Endothelial cell of umbilical vein (primary cell): ENCODE measurements at regions not wholly inside any gene's neighbourhood (a gene's known extent, or its start where the extent isn't known, plus 50 kb on each side); places are given as distances from the start of the nearest gene placed in this dataset.

Source experiments
- BruUV-seq: library from RNA; stranded (reverse); fragments of 400-500 nt; replicated peaks from 2 replicates; lab custom pipeline; 2021; lab: Mats Ljungman, UMichigan
- CTCF ChIA-PET: fragments of 300-600, 350-600 bp; sonication (Branson Sonifier 250); formaldehyde crosslinking; loops from one replicate; lab custom pipeline; 2021; ENCODE audit warnings: antibody characterized with exemption, inconsistent platforms; lab: Charles Lee
- POLR2A ChIA-PET: fragments of 300-600, 350-600 bp; sonication (Branson Sonifier 250); formaldehyde crosslinking; loops from one replicate; lab custom pipeline; 2021; ENCODE audit warnings: antibody characterized with exemption, inconsistent platforms; lab: Charles Lee
- DNase-seq: peaks from one replicate; pipeline ENCODE4 v3.0.0-alpha.2; 2011; ENCODE audit warnings: low read depth, low spot score
- FAIRE-seq: peaks from 2 replicates; lab custom pipeline; 2011; peaks lifted over from hg19 to GRCh38; lab: Jason Lieb, UNC
- H2AFZ ChIP-seq: 2 replicates; pipeline ENCODE4 v1.6.0; 2012; ENCODE audit warnings: low read depth, low read length, control low read depth, inconsistent platforms
- H3K27ac ChIP-seq: 2 replicates; pipeline ENCODE4 v1.5.1; 2011; ENCODE audit warnings: low read depth, mild to moderate bottlenecking, control low read depth, low read length, moderate library complexity; ENCODE audit not compliant: insufficient read depth
- H3K27me3 ChIP-seq, 2 experiments: 2 replicates each; pipeline versions ENCODE4 v1.6.0 to v1.6.1; 2011; ENCODE audit warnings: low read length in 2 of 2, mixed read lengths in 1 of 2; ENCODE audit not compliant: control insufficient read depth in 2 of 2, insufficient read depth in 2 of 2
- H3K36me3 ChIP-seq, 2 experiments: 2 replicates in 1 of 2; 3 replicates in 1 of 2; pipeline ENCODE4 v1.5.1; 2011; ENCODE audit warnings: low read length in 2 of 2, mild to moderate bottlenecking in 1 of 2, moderate library complexity in 1 of 2; ENCODE audit not compliant: control insufficient read depth in 2 of 2, insufficient read depth in 2 of 2; ENCODE audit errors: extremely low read depth in 1 of 2
- H3K4me1 ChIP-seq: 3 replicates; pipeline ENCODE4 v1.5.1; 2011; ENCODE audit warnings: mild to moderate bottlenecking, low read length; ENCODE audit not compliant: control insufficient read depth, insufficient read depth; ENCODE audit errors: extremely low read depth
- H3K4me2 ChIP-seq: 2 replicates; pipeline ENCODE4 v1.6.1; 2011; ENCODE audit warnings: low read length, control low read depth, mixed read lengths; ENCODE audit not compliant: insufficient read depth
- H3K4me3 ChIP-seq, 3 experiments: fragments of 200-600 bp in 1 of 3; sonication (generic), shearing (Covaris generic) in 1 of 3; replicated peaks in 1 of 3; 2 replicates each; pipeline ENCODE4 v1.5.1; 2011 to 2016; ENCODE audit warnings: control low read depth in 3 of 3, low read length in 3 of 3, mild to moderate bottlenecking in 2 of 3, inconsistent platforms in 1 of 3, low read depth in 1 of 3, moderate library complexity in 1 of 3; ENCODE audit not compliant: insufficient read depth in 1 of 3
- H3K79me2 ChIP-seq: 2 replicates; pipeline ENCODE4 v1.6.0; 2012; ENCODE audit warnings: low read length, inconsistent platforms; ENCODE audit not compliant: control insufficient read depth, insufficient read depth
- H3K9ac ChIP-seq: replicated peaks from 2 replicates; pipeline ENCODE3; 2011; ENCODE audit warnings: low read length, control low read depth; ENCODE audit not compliant: insufficient read depth; ENCODE audit errors: extremely low read depth
- H3K9me1 ChIP-seq: replicated peaks from 3 replicates; pipeline ENCODE4 v1.6.0; 2011; ENCODE audit warnings: mild to moderate bottlenecking, low read length; ENCODE audit not compliant: control insufficient read depth, insufficient read depth; ENCODE audit errors: extremely low read depth
- H3K9me3 ChIP-seq: replicated peaks from 2 replicates; pipeline ENCODE4 v1.5.1; 2012; ENCODE audit warnings: low read length, inconsistent platforms; ENCODE audit not compliant: control insufficient read depth, insufficient read depth
- H4K20me1 ChIP-seq: replicated peaks from 2 replicates; pipeline ENCODE3; 2011; ENCODE audit warnings: mild to moderate bottlenecking, low read length; ENCODE audit not compliant: control insufficient read depth, insufficient read depth; ENCODE audit errors: extremely low read depth
- EZH2 ChIP-seq: IDR thresholded peaks from 2 replicates; pipeline ENCODE4 v1.6.1; 2012; ENCODE audit warnings: borderline replicate concordance, low read depth, mild to moderate bottlenecking, moderate library complexity, low read length, inconsistent platforms; ENCODE audit not compliant: severe bottlenecking
- FOS ChIP-seq: IDR thresholded peaks from 2 replicates; pipeline ENCODE4 v1.6.1; 2011; ENCODE audit warnings: mild to moderate bottlenecking, low read length, moderate library complexity, borderline replicate concordance; ENCODE audit not compliant: insufficient read depth
- GATA2 ChIP-seq: IDR thresholded peaks from 2 replicates; pipeline ENCODE4 v1.7.0; 2011; ENCODE audit warnings: low read depth, mild to moderate bottlenecking, moderate library complexity, mixed read lengths, low read length; ENCODE audit not compliant: insufficient read length, insufficient read depth
- JUN ChIP-seq: IDR thresholded peaks from 2 replicates; pipeline ENCODE4 v1.6.1; 2011; ENCODE audit warnings: borderline replicate concordance, low read depth; ENCODE audit not compliant: insufficient read length, insufficient read depth
- MYC ChIP-seq: IDR thresholded peaks from one replicate; pipeline ENCODE4 v1.6.1; 2011; ENCODE audit warnings: mild to moderate bottlenecking, low read depth, low read length
- POLR2A ChIP-seq: IDR thresholded peaks from 2 replicates; pipeline ENCODE4 v1.6.1; 2012; ENCODE audit warnings: low read depth, mild to moderate bottlenecking, control low read depth, low read length
- POLR2AphosphoS5 ChIP-seq: IDR thresholded peaks from 2 replicates; pipeline ENCODE4 v1.6.1; 2012; ENCODE audit warnings: low read depth, mild to moderate bottlenecking, control low read depth, low read length, moderate library complexity; ENCODE audit not compliant: insufficient read depth
- dilution Hi-C: fragments of 300-500 bp; cut with MboI; formaldehyde crosslinking; loops from one replicate; pipeline ENCODE4 v1.15.0; 2019; ENCODE audit warnings: low sequenced_read_pairs; ENCODE audit not compliant: extremely low pct_ligation_motif_present
- intact Hi-C: fragments of 100-400 bp; cut with micrococcal nuclease; formaldehyde crosslinking; loops from one replicate; pipeline ENCODE4 v1.10.0; 2022
- TF ChIP-seq, protein P1 (sequence below): IDR thresholded peaks from 2 replicates; pipeline ENCODE4 v1.6.1; 2011; ENCODE audit not compliant: insufficient read depth, insufficient read length
- TF ChIP-seq, protein P2 (sequence below), 2 donors: IDR thresholded peaks; 1 replicate in 1 of 2; 2 replicates in 1 of 2; pipeline ENCODE4 v1.5.1; 2011; ENCODE audit warnings: low read length in 2 of 2, mild to moderate bottlenecking in 2 of 2, moderate library complexity in 2 of 2, control low read depth in 1 of 2, inconsistent platforms in 1 of 2, low read depth in 1 of 2; ENCODE audit not compliant: insufficient read depth in 1 of 2; ENCODE audit errors: extremely low read depth in 1 of 2

DNA sequence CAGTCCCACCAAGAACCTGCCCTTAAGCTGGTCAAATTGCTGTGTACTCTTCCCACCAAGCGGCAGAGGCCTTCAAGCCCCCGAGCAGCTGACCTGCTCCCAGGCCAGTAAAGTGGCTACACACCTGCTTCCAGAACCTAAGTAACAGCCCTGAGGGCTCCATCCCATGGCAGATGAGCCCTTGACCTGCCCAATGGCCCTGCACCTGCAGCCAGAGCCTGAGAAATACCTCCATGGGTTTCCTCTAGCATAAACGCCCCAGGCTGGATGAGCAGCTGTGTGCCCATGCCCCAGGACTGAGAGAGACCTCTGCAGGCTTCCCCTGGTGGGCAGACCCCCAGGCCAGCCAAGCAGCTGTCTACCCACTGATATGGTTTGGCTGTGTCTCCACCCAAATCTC, 123.0 kb upstream of the LAMA2 start:
- intact Hi-C loops, result no loop called here
- Histone ChIP-seq H4K20me1 (no peaks in the 10 kb centered on the region), H3K9ac (no peak overlapping the region), H3K79me2 (no peaks in the 10 kb centered on the region), H3K9me1 (no peaks in the 10 kb centered on the region), H2AFZ (no peak overlapping the region), H3K4me1 (no peaks in the 10 kb centered on the region), H3K27me3 (peaks cover 0 to 2% of the 10 kb centered on the region in 2 experiments), H3K36me3 (no peaks in the 10 kb centered on the region), H3K9me3 (no peaks in the 10 kb centered on the region), H3K4me3 (no peak overlapping the region), H3K4me2 (no peak overlapping the region), H3K27ac (no peak overlapping the region)
- no TSS peak for BruUV-seq
- dilution Hi-C loops, result no loop called here
- no peak for DNase-seq
- no peak for FAIRE-seq
- ChIA-PET CTCF (no interaction called here), POLR2A (no interaction called here)
- TF ChIP-seq POLR2A (no peak), POLR2AphosphoS5 (no peak), FOS (no peak), GATA2 (no peak)

DNA sequence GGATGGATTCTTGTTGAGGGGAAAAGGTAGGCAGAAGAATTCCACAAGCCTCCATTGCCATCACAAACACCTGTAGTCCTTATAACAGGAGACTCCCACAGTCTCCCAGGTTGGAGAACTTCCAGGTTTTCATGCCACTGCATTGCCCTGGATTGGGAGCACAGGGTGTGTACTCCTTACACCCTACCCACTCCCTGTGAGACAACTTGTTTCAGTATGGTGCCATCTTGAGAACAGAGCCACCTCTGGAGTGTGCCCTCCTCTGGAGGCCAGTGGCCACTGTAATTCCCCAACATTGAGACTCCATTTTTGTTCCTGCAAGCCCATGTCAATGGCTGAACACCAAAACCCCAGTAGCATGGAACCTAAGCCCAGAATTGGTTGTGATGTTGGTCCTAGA, 123.5 kb upstream of the LAMA2 start:
- Histone ChIP-seq H3K4me3 (no peak overlapping the region), H3K36me3 (no peaks in the 10 kb centered on the region), H3K9ac (no peak overlapping the region), H3K9me1 (no peaks in the 10 kb centered on the region), H3K79me2 (no peaks in the 10 kb centered on the region), H3K27ac (no peak overlapping the region), H3K27me3 (peaks cover 0 to 2% of the 10 kb centered on the region in 2 experiments), H2AFZ (no peak overlapping the region), H3K4me1 (no peaks in the 10 kb centered on the region), H3K9me3 (no peaks in the 10 kb centered on the region), H4K20me1 (no peaks in the 10 kb centered on the region), H3K4me2 (no peak overlapping the region)
- POLR2A ChIA-PET, result no interaction called here
- DNase-seq (no peak), FAIRE-seq (no peak)
- TF ChIP-seq MYC (no peak), GATA2 (no peak), FOS (no peak), POLR2A (no peak), JUN (no peak), EZH2 (no peak), POLR2AphosphoS5 (no peak)
- TF ChIP-seq, protein P1, sequence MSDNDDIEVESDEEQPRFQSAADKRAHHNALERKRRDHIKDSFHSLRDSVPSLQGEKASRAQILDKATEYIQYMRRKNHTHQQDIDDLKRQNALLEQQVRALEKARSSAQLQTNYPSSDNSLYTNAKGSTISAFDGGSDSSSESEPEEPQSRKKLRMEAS, result no peak
- TF ChIP-seq, protein P2, sequence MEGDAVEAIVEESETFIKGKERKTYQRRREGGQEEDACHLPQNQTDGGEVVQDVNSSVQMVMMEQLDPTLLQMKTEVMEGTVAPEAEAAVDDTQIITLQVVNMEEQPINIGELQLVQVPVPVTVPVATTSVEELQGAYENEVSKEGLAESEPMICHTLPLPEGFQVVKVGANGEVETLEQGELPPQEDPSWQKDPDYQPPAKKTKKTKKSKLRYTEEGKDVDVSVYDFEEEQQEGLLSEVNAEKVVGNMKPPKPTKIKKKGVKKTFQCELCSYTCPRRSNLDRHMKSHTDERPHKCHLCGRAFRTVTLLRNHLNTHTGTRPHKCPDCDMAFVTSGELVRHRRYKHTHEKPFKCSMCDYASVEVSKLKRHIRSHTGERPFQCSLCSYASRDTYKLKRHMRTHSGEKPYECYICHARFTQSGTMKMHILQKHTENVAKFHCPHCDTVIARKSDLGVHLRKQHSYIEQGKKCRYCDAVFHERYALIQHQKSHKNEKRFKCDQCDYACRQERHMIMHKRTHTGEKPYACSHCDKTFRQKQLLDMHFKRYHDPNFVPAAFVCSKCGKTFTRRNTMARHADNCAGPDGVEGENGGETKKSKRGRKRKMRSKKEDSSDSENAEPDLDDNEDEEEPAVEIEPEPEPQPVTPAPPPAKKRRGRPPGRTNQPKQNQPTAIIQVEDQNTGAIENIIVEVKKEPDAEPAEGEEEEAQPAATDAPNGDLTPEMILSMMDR (IDR thresholded peaks at IDR 0.05; ENCODE audit: extremely low read depth in 1 of 2, insufficient read depth in 1 of 2, low read depth in 1 of 2, low read length in 2 of 2), result no peak
- dilution Hi-C loops (no loop called here), intact Hi-C loops (no loop called here)
- CTCF ChIA-PET, result no interaction called here
- BruUV-seq, result no TSS peak
